ENCODE measurements at regions not wholly inside any gene's neighbourhood (a gene's known extent, or its start where the extent isn't known, plus 50 kb on each side); places are given as distances from the start of the nearest gene placed in this dataset.

DNA sequence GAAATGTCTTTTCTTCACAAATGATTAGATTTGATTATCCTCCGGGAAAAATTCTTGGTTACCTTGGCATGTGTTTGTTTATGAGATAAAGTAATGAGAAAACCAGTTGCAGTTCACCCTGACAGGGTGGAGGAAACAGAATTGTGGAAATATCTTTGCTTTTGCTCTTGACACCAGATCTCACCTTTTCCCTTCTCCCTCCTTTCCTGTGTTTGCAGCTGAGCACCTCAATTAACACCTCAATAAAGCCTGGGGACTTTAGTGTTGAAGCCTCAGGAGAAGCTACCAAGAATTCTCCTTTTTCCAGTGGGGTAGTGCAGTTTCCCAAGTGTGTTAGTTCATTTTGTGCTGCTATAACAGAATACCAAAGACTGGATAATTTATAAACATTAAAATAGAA is 350.8 kb upstream of the IGFBP7 start:
- no peak for TF ChIP-seq POLR2A (IDR thresholded peaks at IDR 0.05; ENCODE audit: low read length)
- TF ChIP-seq GATA1 (IDR thresholded peaks at IDR 0.05; ENCODE audit: low read depth, low read length): no peak
